NCI-H524 treated with DMSO at 0.1 percent for 48 hours (cell line): ENCODE measurements at regions not wholly inside any gene's neighbourhood (a gene's known extent, or its start where the extent isn't known, plus 50 kb on each side); places are given as distances from the start of the nearest gene placed in this dataset.
"Not testable (repeated sequence)": the region's sequence is repeated elsewhere in the genome, so short reads cannot be mapped to it uniquely, and the experiment has no call there.

Experiments
- DNase-seq: peaks from one replicate; lab custom pipeline; 2025; lab: John Stamatoyannopoulos, UW

DNA sequence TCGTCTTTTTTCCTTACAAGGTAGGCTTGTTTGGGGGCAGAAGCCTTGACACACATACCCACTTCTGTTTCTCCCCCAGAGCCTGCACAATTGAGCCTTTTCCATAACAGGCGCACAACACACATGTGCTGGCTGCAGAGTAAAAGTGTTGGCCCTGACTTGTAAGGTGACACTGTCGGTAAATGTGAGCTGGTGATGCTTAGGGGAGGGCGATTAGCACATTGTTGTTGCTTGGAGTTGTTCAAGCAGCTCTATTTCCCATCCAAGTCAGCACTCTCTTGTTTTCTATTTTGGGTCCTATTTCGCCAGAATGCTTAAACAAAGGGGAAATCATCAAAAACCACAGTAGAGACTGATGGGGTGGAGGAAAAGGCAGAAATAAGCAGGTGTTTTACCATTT lies 51.9 kb upstream of the PTPRJ start:
- DNase-seq = no peak

DNA sequence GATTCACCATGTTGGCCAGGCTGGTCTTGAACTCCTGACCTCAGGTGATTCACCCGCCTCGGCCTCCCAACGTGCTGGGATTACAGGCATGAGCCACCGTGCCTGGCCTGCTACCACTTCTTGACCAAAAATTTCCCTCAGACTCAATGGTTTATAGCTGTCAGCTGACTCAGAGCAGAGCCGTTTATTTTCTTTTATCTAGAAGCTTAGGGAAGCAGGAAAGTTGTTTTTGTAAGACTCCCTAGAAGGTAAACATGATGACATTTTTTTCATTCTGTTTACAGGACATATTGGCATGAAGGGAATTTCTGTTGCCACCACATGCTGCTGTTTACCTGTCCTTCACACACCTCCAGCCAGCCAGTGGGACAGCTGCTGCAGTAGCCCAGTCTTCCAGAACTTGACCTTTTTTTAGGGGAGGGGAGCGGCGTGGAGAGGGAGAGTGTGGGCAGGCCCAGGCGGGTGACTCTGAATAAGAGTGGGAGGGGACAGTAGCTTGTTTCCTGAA lies 56.1 kb upstream of the PTPRJ start:
- no peak for DNase-seq

DNA sequence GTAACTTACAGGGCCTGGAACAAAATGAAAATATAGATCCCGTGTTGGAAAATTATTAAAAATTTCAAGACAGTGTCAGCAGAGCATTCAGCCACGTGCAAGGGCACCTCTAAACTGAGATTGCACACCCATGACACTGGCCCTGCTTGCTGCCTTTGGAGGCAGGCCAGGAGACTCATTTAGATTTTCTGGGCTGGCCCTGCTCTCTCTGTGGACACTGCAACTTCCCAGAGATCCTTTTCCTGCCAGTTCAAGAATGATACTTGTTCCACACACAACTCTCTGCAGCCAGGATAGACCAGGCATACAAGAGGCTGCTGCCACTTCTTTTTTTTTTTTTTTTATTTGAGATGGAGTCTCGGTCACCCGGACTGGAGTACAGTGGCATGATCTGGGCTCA lies 56.7 kb upstream of the PTPRJ start:
- DNase-seq = no peak

DNA sequence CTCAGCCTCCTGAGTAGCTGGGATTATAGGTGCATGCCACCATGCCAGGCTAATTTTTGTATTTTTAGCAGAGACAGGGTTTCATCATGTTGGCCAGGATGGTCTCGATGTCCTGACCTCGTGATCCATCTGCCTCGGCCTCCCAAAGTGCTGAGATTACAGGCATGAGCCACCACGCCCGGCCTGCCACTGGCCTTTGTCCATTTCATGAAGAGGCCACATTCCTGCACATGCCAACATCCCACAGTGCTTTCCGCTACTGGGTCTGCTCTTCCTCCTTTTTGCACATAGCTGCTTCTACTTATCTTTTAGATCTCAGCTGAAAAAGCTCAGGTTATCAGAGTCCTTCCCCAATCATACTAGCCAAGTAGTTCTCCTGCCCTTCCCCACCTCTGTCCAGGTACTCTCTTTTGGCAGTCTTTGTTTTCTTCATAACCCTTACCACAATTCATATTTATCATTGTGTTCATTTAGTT lies 59.2 kb upstream of the PTPRJ start:
- not testable (repeated sequence) for DNase-seq

- no peak for DNase-seq
Observed at GRCh38 chr11:47918882-47919495, 61.4 kb upstream of the PTPRJ start.

GRCh38 chr11:47918370-47918690 lies 62.0 kb upstream of the PTPRJ start:
- no peak for DNase-seq

GRCh38 chr11:47917599-47918369 lies 62.6 kb upstream of the PTPRJ start:
- DNase-seq = peak; percentile 96

GRCh38 chr11:47916361-47916841 lies 64.0 kb upstream of the PTPRJ start:
- no peak for DNase-seq

GRCh38 chr11:47915783-47916182 lies 64.6 kb upstream of the PTPRJ start:
- DNase-seq = peak; percentile 45

DNA sequence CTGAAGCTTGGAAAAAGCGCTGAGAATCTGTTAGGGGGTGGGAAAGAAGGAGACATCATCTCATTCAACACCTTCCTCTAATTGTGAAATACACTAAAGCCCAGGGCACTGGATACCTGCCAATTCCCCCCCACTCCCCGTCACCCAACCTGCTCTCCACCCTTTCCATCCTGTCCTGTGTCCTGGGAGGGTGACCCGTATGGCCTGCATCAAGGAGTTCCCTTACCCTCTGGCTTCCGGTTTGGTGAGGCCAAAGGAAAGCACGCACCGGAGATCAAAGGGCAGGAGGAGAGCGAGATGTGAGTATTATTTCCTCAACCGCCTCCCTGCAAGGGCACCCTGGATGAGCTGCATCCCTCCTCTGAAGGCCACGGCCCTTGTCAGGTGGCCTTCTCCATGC lies 65.0 kb upstream of the PTPRJ start:
- no peak for DNase-seq

DNA sequence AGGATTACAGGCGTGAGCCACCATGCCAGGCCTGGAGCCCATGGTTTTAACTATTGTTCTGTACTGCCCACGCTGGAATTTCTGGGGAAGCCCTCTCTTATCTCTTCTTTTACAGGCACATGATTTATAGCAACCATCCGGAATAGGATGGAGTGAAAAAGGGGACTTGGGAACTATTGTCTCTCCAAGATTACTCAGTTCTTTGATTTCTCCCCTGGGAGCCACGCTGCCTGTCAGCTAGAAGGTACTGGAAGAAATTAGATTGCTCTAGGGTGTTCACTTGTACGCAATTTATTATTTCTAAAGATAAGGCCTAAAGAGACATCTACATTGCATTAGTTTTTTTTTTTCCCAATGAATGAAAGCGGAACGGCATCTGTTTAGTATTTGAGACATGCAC lies 65.6 kb upstream of the PTPRJ start:
- no peak for DNase-seq

- no peak for DNase-seq
Observed at GRCh38 chr11:47913529-47914244, 65.5 kb upstream of the NUP160 start.

- no peak for DNase-seq
Observed at GRCh38 chr11:47912843-47913437, 64.8 kb upstream of the NUP160 start.

DNA sequence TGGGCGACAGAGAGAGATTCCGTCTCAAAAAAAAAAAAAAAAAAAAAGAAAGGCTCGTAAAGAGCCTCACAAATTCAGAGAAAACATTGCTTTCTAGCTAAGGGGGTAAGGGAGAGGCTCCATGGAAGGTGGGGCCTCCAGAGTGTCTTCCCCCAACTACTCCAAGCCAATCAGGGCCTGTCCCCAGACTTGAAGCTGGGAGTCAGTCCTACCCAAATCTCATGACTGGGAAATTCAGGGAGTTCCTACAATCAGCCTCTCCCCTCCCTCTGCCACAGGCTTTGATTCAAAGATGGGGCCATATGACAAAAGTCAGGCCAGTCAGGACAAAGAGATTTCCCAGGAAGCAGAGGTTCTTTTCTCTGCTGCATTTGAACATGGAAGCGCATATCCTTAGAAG lies 63.0 kb upstream of the NUP160 start:
- DNase-seq = no peak

DNA sequence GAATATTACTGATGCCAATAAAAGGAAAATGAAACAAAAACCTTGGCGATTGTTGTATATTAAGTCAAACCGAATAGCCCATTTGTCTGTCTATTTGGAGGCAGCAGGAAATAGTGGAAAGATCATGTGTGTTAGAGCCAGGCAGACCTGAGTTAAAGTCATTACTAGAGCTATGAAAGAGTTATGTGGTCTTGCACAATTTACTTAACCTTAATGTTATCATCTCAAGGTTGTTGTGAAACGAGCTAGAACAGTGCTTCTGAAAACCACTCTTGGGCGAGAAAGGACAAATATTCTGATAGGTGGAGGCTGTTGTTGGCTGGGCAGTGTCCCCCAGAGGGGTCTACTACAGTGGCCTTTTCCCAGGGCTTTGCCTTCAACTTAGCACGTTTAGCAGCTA lies 60.0 kb upstream of the NUP160 start:
- DNase-seq = no peak

- no peak for DNase-seq
Observed at GRCh38 chr11:47907499-47907898, 59.3 kb upstream of the NUP160 start.

- DNase-seq = no peak
Observed at GRCh38 chr11:47906066-47906465, 57.9 kb upstream of the NUP160 start.

DNA sequence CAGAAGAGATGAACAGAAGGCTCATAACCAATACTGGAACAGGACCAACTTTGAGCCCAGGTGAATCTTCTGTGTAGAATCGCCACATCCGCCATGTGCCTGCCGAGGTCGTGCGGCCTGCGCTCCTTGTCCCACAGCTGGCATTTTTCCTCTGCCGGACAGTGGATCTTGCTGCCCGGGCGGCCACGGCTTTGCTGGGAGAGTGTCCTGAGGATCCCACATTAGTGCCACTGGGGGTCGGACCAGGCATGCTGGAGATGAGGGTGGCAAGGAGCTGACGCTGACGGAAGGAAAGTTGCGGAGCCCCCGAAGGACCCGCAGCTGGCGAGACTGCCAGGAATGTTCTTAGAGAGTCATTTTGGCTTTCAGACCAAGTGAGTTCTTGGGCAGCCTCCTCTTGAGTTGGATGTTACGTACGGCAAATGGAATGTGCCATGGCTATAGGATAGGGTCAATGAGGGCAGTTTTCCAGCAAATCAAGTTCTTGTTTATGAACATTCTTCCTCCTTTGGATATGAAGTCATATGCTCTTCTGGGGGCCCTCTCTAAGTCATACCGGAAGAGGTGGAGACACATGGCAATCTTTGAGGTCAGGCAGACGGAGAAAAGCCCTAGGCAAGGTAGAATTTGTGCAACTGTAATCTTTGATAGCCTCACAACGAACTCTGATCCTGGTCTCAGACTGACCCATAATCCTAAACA lies 57.4 kb upstream of the NUP160 start:
- DNase-seq = no peak

- no peak for DNase-seq
Observed at GRCh38 chr11:47904808-47905207, 56.7 kb upstream of the NUP160 start.

DNA sequence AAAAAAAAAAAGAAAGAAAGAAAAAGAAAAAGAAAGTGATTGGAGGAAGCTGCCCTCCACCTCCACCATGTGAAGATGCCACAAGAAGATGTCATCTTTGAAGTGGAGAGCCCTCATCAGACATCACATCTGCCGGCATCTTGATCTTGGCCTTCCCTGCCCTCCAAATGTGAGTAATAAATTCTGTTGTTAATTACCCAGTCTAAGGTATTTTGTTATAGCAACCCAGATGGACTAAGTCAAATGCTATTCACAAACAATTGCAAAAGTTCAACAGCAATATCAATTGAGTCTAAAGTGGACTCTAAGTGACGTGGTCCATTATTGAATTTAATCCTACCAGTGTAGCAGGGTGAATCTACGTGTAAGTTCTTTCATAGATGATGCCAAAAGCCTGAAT lies 55.9 kb upstream of the NUP160 start:
- DNase-seq = no peak

DNA sequence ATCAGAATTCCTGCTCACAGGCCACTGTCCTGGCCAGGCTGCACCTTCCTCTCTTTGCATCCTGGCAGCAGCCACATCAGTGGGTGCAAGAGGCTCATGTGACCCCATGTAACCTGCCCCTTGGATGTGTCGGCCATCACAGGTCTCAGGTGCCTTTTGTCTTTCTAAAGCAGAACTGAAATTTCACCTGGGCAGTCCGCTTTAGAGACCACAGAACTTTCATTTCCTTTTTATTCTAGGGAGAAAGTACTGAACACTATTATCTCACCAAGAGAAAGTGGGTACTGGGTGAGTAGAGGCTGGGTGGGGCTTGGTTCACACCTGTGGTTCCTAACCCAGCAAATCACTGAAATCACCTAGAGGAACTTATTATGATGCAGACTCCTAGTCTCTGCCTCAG lies 51.7 kb upstream of the NUP160 start:
- DNase-seq = no peak
